ENCODE measurements at regions not wholly inside any gene's neighbourhood (a gene's known extent, or its start where the extent isn't known, plus 50 kb on each side); places are given as distances from the start of the nearest gene placed in this dataset.
"Not testable (repeated sequence)": the region's sequence is repeated elsewhere in the genome, so short reads cannot be mapped to it uniquely, and the experiment has no call there.

- H3K9me3 ChIP-seq (ENCODE audit: low read depth) = no peaks in the 10 kb centered on the region
Measured at GRCh38 chr5:173395257-173395932, 67.2 kb upstream of the STC2 start.

DNA sequence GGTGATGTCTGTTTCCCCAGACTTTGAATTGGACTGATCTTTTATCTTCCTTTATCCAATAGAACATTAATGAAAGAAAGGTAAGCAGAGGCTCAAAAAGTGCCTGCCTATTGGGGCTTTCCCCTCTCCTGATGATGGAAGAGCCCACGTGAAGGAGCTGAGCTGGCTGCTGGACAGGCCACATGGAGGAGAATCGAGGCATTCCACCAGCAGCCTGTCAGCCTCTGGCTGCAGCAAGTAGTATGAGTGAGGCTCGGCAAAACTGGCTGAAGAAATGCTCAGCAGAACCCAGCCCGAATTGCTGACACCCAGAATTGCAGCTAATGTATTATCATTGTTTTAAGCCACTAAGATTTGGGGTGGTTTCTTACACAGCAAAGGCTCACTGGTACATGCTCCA lies 66.5 kb upstream of the STC2 start:
- TF ChIP-seq CTCF (IDR thresholded peaks at IDR 0.05; ENCODE audit: low read depth, low read length) = no peak
- Histone ChIP-seq H3K9me3 (ENCODE audit: low read depth) (no peaks in the 10 kb centered on the region), H3K27me3 (no peaks in the 10 kb centered on the region), H3K36me3 (no peaks in the 10 kb centered on the region), H3K27ac (no peak overlapping the region), H3K4me3 (no peak overlapping the region), H3K4me1 (ENCODE audit: low read depth) (no peaks in the 10 kb centered on the region)
- DNase-seq (ENCODE audit: low read depth in 1 of 2, low spot score in 1 of 2) = no peak

More at GRCh38 chr5:173395257-173395932, 67.2 kb upstream of the STC2 start:
- H3K4me3 ChIP-seq = no peak overlapping the region
- H3K4me1 ChIP-seq (ENCODE audit: low read depth) = no peaks in the 10 kb centered on the region
- H3K36me3 ChIP-seq = no peaks in the 10 kb centered on the region
- H3K27ac ChIP-seq = no peak overlapping the region
- no peaks in the 10 kb centered on the region for H3K27me3 ChIP-seq
- peak; percentile 57 for TF ChIP-seq CTCF (IDR thresholded peaks at IDR 0.05; ENCODE audit: low read depth, low read length)
- DNase-seq (ENCODE audit: low read depth in 1 of 2, low spot score in 1 of 2) = peak; percentile 7 to 62

DNA sequence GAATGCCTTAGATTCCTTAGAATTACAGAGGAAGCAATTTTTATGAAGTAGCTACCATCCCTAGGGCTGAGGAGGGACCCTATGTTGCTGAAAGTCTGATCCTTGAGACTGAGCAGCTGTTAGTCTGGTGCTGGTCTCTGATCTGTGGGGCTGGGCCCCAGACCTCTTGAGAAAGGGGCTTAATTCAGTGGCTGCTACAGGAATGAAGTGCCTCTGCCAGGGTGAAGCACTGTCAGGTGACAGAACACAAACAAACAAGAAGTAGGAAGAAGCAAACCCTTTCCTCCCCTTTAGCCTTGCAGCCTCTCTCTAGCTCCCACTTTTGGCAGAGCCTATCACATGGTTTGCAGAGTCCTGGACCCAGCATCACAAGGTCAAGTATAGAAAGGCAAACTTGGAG lies 64.0 kb upstream of the STC2 start:
- no peak overlapping the region for H3K27ac ChIP-seq
- H3K36me3 ChIP-seq = no peaks in the 10 kb centered on the region
- no peak for TF ChIP-seq CTCF (IDR thresholded peaks at IDR 0.05; ENCODE audit: low read depth, low read length)
- H3K4me1 ChIP-seq (ENCODE audit: low read depth) = no peaks in the 10 kb centered on the region
- H3K27me3 ChIP-seq = no peaks in the 10 kb centered on the region
- DNase-seq (ENCODE audit: low read depth in 1 of 2, low spot score in 1 of 2) = no peak
- peaks cover 3% of the 10 kb centered on the region for H3K9me3 ChIP-seq (ENCODE audit: low read depth)
- no peak overlapping the region for H3K4me3 ChIP-seq

DNA sequence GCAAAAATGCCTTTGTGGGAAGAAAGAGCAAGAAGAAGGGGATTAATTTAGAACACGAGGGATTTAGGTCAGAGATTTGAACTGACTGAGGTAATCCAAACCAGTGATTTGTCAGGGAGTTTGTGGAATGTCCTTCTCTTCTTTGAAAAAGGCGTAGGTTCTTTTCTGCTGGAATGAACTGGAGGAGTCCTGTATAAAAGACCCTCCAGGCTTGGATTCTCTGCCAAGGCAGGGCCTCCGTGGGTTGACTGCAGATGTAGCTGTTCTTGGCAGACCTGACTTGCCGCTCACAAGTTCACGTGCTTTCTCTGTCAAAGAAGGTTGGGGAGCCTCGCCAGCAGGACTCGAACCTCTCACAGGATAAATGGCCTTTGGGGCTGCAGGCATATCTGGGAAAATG lies 62.8 kb upstream of the STC2 start:
- Histone ChIP-seq H3K4me3 (no peak overlapping the region), H3K4me1 (ENCODE audit: low read depth) (no peaks in the 10 kb centered on the region), H3K27ac (no peak overlapping the region), H3K9me3 (ENCODE audit: low read depth) (peaks cover 3% of the 10 kb centered on the region), H3K27me3 (no peaks in the 10 kb centered on the region), H3K36me3 (no peaks in the 10 kb centered on the region)
- TF ChIP-seq CTCF (IDR thresholded peaks at IDR 0.05; ENCODE audit: low read depth, low read length) = no peak
- no peak for DNase-seq (ENCODE audit: low read depth in 1 of 2, low spot score in 1 of 2)

- not testable (repeated sequence) for H3K27me3 ChIP-seq; DNase-seq (ENCODE audit: low read depth in 1 of 2, low spot score in 1 of 2); H3K4me3 ChIP-seq; H3K27ac ChIP-seq; H3K36me3 ChIP-seq; H3K4me1 ChIP-seq (ENCODE audit: low read depth); H3K9me3 ChIP-seq (ENCODE audit: low read depth)
Measured at GRCh38 chr5:173387293-173387692, 59.1 kb upstream of the STC2 start.

- Histone ChIP-seq H3K27me3 (no peaks in the 10 kb centered on the region), H3K4me1 (ENCODE audit: low read depth) (no peaks in the 10 kb centered on the region), H3K36me3 (no peaks in the 10 kb centered on the region), H3K9me3 (ENCODE audit: low read depth) (peaks cover 3% of the 10 kb centered on the region), H3K4me3 (no peak overlapping the region), H3K27ac (no peak overlapping the region)
- DNase-seq (ENCODE audit: low read depth in 1 of 2, low spot score in 1 of 2) = no peak
- TF ChIP-seq CTCF (IDR thresholded peaks at IDR 0.05; ENCODE audit: low read depth, low read length) = no peak
Measured at GRCh38 chr5:173385832-173386360, 57.7 kb upstream of the STC2 start.
